ENCODE measurements at regions not wholly inside any gene's neighbourhood (a gene's known extent, or its start where the extent isn't known, plus 50 kb on each side); places are given as distances from the start of the nearest gene placed in this dataset.

GRCh38 chr12:33116284-33116683 is 219.7 kb upstream of the PKP2 start:
- no peak for TF ChIP-seq POLR2A (IDR thresholded peaks at IDR 0.05)
- TF ChIP-seq, protein P1, sequence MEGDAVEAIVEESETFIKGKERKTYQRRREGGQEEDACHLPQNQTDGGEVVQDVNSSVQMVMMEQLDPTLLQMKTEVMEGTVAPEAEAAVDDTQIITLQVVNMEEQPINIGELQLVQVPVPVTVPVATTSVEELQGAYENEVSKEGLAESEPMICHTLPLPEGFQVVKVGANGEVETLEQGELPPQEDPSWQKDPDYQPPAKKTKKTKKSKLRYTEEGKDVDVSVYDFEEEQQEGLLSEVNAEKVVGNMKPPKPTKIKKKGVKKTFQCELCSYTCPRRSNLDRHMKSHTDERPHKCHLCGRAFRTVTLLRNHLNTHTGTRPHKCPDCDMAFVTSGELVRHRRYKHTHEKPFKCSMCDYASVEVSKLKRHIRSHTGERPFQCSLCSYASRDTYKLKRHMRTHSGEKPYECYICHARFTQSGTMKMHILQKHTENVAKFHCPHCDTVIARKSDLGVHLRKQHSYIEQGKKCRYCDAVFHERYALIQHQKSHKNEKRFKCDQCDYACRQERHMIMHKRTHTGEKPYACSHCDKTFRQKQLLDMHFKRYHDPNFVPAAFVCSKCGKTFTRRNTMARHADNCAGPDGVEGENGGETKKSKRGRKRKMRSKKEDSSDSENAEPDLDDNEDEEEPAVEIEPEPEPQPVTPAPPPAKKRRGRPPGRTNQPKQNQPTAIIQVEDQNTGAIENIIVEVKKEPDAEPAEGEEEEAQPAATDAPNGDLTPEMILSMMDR (IDR thresholded peaks at IDR 0.05) = no peak
